Gastroesophageal sphincter (tissue), 4 donors: ENCODE measurements at regions not wholly inside any gene's neighbourhood (a gene's known extent, or its start where the extent isn't known, plus 50 kb on each side); places are given as distances from the start of the nearest gene placed in this dataset.

ENCODE experiments used
- ATAC-seq: fragments of 150-250 bp; one replicate; pipeline ENCODE4 v1.9.1; 2016; ENCODE audit warnings: mild to moderate bottlenecking, moderate library complexity
- H3K27ac ChIP-seq, 4 donors: fragments of 200-600 bp; sonication (generic) in 3 of 4; 1 replicate in 3 of 4; 2 replicates in 1 of 4; pipeline ENCODE4 v1.5.1; 2016 to 2019
- H3K27me3 ChIP-seq: fragments of 200-600 bp; sonication (generic); one replicate; pipeline ENCODE4 v1.5.1; 2019
- H3K36me3 ChIP-seq, 2 donors: fragments of 200-600 bp; sonication (generic); one replicate each; pipeline ENCODE4 v1.5.1; 2019; ENCODE audit warnings: control low read depth in 1 of 2
- H3K4me1 ChIP-seq, 3 donors: fragments of 200-600 bp; sonication (generic); 1 replicate in 2 of 3; 2 replicates in 1 of 3; pipeline ENCODE4 v1.5.1; 2016 to 2019; ENCODE audit warnings: control low read depth in 2 of 3
- H3K4me3 ChIP-seq, 2 donors: fragments of 200-600 bp; sonication (generic); one replicate each; pipeline ENCODE4 v1.5.1; 2019; ENCODE audit warnings: mild to moderate bottlenecking in 1 of 2, moderate library complexity in 1 of 2
- H3K9me3 ChIP-seq, 3 donors: fragments of 200-600 bp; sonication (generic); one replicate each; pipeline ENCODE4 v1.5.1; 2017 to 2019; ENCODE audit warnings: control low read depth in 2 of 3
- EP300 ChIP-seq: sonication (generic); formaldehyde crosslinking; IDR thresholded peaks from one replicate; pipeline ENCODE4 v1.6.1; 2017; ENCODE audit warnings: antibody characterized with exemption, mild to moderate bottlenecking
- POLR2A ChIP-seq, 2 donors: fragments of 450-650 bp; IDR thresholded peaks; one replicate each; pipeline ENCODE4 v1.6.1; 2017; ENCODE audit warnings: antibody characterized with exemption in 2 of 2, mild to moderate bottlenecking in 2 of 2, moderate library complexity in 1 of 2
- POLR2AphosphoS5 ChIP-seq: sonication (generic); formaldehyde crosslinking; IDR thresholded peaks from one replicate; pipeline ENCODE4 v1.6.1; 2017; ENCODE audit warnings: antibody characterized with exemption
- WGBS, 2 donors: methylation state at CpG; one replicate each; pipeline ENCODE4 v1.1.5; 2018; ENCODE audit warnings: low coverage in 1 of 2; 5-methylcytosine and 5-hydroxymethylcytosine counted together
- TF ChIP-seq, protein P1 (sequence below), 4 experiments: fragments of 200-600 bp in 2 of 4; fragments of 450-650 bp in 2 of 4; sonication (generic) in 1 of 4; IDR thresholded peaks; one replicate each; pipeline ENCODE4 v1.5.1; 2017 to 2019; ENCODE audit warnings: antibody characterized with exemption in 4 of 4, mild to moderate bottlenecking in 2 of 4, moderate library complexity in 2 of 4

DNA sequence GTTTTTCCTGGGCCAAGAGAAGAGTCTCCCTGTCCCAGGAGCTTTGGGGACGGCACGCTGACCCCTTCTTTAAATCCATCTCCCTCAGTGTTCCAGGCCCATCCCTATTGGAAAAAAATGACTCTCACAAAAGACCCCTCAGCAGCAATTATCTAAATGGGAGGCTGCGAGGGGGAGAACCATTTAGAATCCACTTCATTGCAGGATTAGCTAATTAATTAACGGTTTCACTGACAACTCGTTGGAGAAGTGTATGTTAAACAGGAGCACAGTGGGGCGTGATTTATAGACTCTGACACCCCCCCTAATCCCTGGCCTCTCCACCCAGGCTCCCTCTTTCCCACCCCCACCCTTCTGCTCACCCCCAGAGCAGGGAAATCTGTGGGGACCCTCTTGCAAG, 162.8 kb upstream of the LHX5 start:
- H3K9me3 ChIP-seq, result peaks cover 0 to 31% (median 0%) of the 10 kb centered on the region in 3 donors
- no peak for ATAC-seq
- H3K4me3 ChIP-seq, result no peak overlapping the region
- WGBS, 2 donors, result 28 to 40% methylated on average over 1 to 6 of the region's 6 CpGs
- H3K4me1 ChIP-seq, result peaks cover 0 to 5% (median 0%) of the 10 kb centered on the region in 3 donors
- H3K27me3 ChIP-seq, result peaks cover 53% of the 10 kb centered on the region
- H3K27ac ChIP-seq, result no peak overlapping the region
- no peaks in the 10 kb centered on the region for H3K36me3 ChIP-seq
- TF ChIP-seq POLR2A (IDR thresholded peaks at IDR 0.05) (no peak), EP300 (no peak), POLR2AphosphoS5 (no peak)
- TF ChIP-seq, protein P1, sequence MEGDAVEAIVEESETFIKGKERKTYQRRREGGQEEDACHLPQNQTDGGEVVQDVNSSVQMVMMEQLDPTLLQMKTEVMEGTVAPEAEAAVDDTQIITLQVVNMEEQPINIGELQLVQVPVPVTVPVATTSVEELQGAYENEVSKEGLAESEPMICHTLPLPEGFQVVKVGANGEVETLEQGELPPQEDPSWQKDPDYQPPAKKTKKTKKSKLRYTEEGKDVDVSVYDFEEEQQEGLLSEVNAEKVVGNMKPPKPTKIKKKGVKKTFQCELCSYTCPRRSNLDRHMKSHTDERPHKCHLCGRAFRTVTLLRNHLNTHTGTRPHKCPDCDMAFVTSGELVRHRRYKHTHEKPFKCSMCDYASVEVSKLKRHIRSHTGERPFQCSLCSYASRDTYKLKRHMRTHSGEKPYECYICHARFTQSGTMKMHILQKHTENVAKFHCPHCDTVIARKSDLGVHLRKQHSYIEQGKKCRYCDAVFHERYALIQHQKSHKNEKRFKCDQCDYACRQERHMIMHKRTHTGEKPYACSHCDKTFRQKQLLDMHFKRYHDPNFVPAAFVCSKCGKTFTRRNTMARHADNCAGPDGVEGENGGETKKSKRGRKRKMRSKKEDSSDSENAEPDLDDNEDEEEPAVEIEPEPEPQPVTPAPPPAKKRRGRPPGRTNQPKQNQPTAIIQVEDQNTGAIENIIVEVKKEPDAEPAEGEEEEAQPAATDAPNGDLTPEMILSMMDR (IDR thresholded peaks at IDR 0.05), result no peak

DNA sequence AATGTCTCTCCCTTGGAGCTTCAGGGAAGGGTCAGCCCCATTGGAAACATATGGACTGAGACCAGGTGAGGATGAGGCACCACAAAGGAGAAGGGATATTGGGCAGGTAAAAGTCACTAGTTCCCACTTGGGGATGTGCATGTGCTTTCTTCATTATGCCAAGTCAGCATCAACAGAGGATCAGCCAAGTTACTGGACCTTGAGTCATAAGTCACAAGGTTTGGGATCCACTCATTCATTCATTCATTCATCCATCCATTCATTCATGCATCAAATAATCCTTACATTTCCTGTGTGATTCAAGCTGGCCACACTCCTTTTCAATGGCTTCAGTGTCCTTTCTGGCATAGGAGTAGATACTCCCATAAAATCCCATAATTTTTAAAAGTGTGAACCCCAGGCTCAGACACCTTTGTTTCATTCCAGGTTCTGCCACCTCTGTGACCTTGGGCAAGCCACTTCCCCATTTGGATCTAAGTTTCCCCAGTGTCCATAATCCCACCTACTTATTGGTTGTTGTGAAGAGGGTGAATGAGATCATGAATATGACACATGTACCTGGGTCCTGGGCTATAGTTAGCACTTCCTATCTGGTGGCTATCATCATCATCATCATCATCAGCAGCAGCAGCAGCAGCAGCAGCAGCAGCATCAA, 162.1 kb upstream of the LHX5 start:
- no peak for TF ChIP-seq POLR2A (IDR thresholded peaks at IDR 0.05)
- TF ChIP-seq, protein P1 (IDR thresholded peaks at IDR 0.05), result no peak
- TF ChIP-seq POLR2AphosphoS5, result no peak
- no peak for TF ChIP-seq EP300
- peaks cover 0 to 37% (median 0%) of the 10 kb centered on the region in 3 donors for H3K9me3 ChIP-seq
- no peak overlapping the region for H3K27ac ChIP-seq
- H3K27me3 ChIP-seq, result peaks cover 46% of the 10 kb centered on the region
- H3K4me1 ChIP-seq, result peaks cover 0 to 5% (median 0%) of the 10 kb centered on the region in 3 donors
- no peak overlapping the region for H3K4me3 ChIP-seq
- ATAC-seq, result no peak
- H3K36me3 ChIP-seq, result no peaks in the 10 kb centered on the region

DNA sequence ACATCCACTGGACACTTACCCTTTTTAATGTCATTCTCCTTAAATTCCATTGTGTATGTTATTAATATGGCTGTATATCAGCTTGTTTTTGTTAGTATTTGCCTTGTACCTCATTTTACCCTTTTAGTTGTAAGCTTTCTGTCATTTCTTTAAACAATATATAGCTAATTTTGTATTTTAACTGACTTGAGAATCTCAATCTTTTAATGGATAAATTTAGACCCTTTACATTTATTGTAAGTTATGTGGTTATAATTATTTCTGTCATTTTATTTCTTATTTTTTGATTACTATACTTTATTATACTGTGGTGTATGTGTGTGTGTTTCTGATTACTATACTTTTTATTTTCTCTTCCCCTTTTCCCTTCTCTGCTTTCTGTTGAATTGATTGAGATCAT, 159.0 kb upstream of the LHX5 start:
- Histone ChIP-seq H3K4me1 (no peaks in the 10 kb centered on the region), H3K27me3 (peaks cover 18% of the 10 kb centered on the region), H3K9me3 (peaks cover 0 to 67% (median 0%) of the 10 kb centered on the region in 3 donors), H3K27ac (no peak overlapping the region), H3K4me3 (no peak overlapping the region), H3K36me3 (no peaks in the 10 kb centered on the region)
- no peak for ATAC-seq
- TF ChIP-seq POLR2AphosphoS5 (no peak), EP300 (no peak), POLR2A (IDR thresholded peaks at IDR 0.05) (no peak)
- TF ChIP-seq, protein P1 (IDR thresholded peaks at IDR 0.05), result no peak

DNA sequence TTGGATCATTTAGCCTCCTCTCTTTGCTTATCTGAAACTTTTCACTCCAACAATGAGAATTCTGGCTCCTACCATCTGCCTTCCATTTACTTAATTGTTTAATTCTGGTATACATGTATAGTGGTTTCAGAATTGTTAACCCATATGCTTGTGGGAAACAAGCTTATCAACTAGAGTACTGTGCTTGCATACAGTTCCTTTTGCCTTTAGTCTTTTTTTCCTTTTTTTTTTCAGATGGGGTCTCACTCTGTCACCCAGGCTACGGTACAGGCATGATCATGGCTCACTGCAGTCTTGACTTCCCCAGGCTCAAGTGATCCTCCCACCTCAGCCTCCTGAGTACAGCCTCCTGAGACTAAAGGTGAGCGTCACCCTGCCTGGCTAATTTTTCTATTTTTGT, 153.8 kb upstream of the LHX5 start:
- Histone ChIP-seq H3K4me1 (no peaks in the 10 kb centered on the region), H3K4me3 (no peak overlapping the region), H3K27ac (no peak overlapping the region), H3K9me3 (peaks cover 0 to 82% (median 0%) of the 10 kb centered on the region in 3 donors), H3K36me3 (no peaks in the 10 kb centered on the region), H3K27me3 (peaks cover 6% of the 10 kb centered on the region)
- TF ChIP-seq POLR2A (IDR thresholded peaks at IDR 0.05), result no peak
- TF ChIP-seq, protein P1 (IDR thresholded peaks at IDR 0.05), result no peak
- TF ChIP-seq EP300, result no peak
- TF ChIP-seq POLR2AphosphoS5, result no peak
- ATAC-seq, result no peak
- 77% methylated on average over 2 of the region's 2 CpGs; no CpG with 5 or more reads in 1 of the 2 donors for WGBS, 2 donors

DNA sequence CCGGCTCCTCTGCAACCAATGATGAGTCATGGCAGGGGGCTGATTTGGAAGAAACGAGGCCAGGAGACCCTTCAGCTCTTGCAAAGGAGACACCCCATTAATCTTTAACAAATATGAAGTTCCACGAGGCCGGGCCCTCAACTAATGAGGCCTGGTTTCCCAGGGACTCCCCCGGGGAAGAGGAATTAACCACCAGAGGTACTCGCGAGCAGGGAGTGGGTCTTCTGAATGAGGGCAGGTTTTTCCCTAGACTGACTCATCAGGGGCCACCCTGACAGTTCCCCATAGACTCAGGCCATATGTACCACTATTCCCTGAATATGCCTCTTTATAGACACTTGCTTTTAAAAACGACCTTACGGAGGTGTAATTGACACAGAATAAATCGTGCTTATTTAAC, 150.7 kb upstream of the LHX5 start:
- Histone ChIP-seq H3K4me1 (no peaks in the 10 kb centered on the region), H3K27me3 (peaks cover 17% of the 10 kb centered on the region), H3K36me3 (no peaks in the 10 kb centered on the region), H3K4me3 (no peak overlapping the region), H3K27ac (no peak overlapping the region), H3K9me3 (peaks cover 0 to 51% (median 0%) of the 10 kb centered on the region in 3 donors)
- WGBS, 2 donors, result 61 to 67% methylated on average over 6 to 7 of the region's 10 CpGs
- no peak for TF ChIP-seq EP300
- TF ChIP-seq, protein P1 (IDR thresholded peaks at IDR 0.05), result no peak
- no peak for TF ChIP-seq POLR2AphosphoS5
- no peak for TF ChIP-seq POLR2A (IDR thresholded peaks at IDR 0.05)
- ATAC-seq, result no peak
